K562 (cell line): ENCODE measurements at regions not wholly inside any gene's neighbourhood (a gene's known extent, or its start where the extent isn't known, plus 50 kb on each side); places are given as distances from the start of the nearest gene placed in this dataset.

Source experiments
- ATAC-seq: fragments of 200-7000 bp; cut with Tn5 transposase; 3 replicates; pipeline ENCODE4 v1.9.1; 2020; ENCODE audit warnings: moderate library complexity
- BruUV-seq: library from RNA; stranded (reverse); fragments of 400-500 nt; replicated peaks from 2 replicates; lab custom pipeline; 2021; lab: Mats Ljungman, UMichigan
- CTCF ChIA-PET: fragments of 300-600 bp; formaldehyde crosslinking; extraction: SDS; loops from one replicate; lab custom pipeline; 2021; ENCODE audit warnings: low intra/inter-chr PET ratio; lab: Yijun Ruan, JAX
- POLR2A ChIA-PET: fragments of 300-600, 350-650 bp; sonication (Branson Sonifier 250); formaldehyde crosslinking; extraction: SDS; loops from one replicate; lab custom pipeline; 2021; ENCODE audit warnings: antibody characterized with exemption, inconsistent platforms; lab: Yijun Ruan, JAX
- DNase-seq, 4 experiments: peaks; one replicate each; pipeline versions ENCODE4 v3.0.0 to v3.0.0-alpha.2; 2011 to 2018; ENCODE audit warnings: low spot score in 3 of 4, mixed read lengths in 3 of 4; ENCODE audit errors: extremely low read depth in 1 of 4
- FAIRE-seq: peaks from 2 replicates; lab custom pipeline; 2011; peaks lifted over from hg19 to GRCh38; lab: Jason Lieb, UNC
- H2AFZ ChIP-seq: 2 replicates; pipeline ENCODE4 v1.6.0; 2011; ENCODE audit warnings: low read depth, low read length, control low read depth, inconsistent platforms
- H3K27ac ChIP-seq: fragments of 200-600 bp; 3 replicates; pipeline ENCODE4 v1.8.0; 2011; ENCODE audit warnings: low read depth, mild to moderate bottlenecking, control low read depth, inconsistent platforms, low read length, moderate library complexity, mixed read lengths; ENCODE audit errors: extremely low read depth
- H3K27me3 ChIP-seq, 2 experiments: fragments of 300-600 bp in 1 of 2; 2 replicates in 1 of 2; 3 replicates in 1 of 2; pipeline versions ENCODE4 v1.6.0 to v1.8.0; 2011; ENCODE audit warnings: inconsistent platforms in 2 of 2, low read length in 2 of 2, mild to moderate bottlenecking in 1 of 2, mixed read lengths in 1 of 2, moderate library complexity in 1 of 2; ENCODE audit not compliant: control insufficient read depth in 2 of 2, insufficient read depth in 2 of 2
- H3K36me3 ChIP-seq: fragments of 300-600 bp; 3 replicates; pipeline ENCODE4 v1.8.0; 2011; ENCODE audit warnings: mild to moderate bottlenecking, low read length, inconsistent platforms; ENCODE audit not compliant: control insufficient read depth, insufficient read depth
- H3K4me1 ChIP-seq, 2 experiments: fragments of 200-600 bp in 1 of 2; replicated peaks in 1 of 2; 2 replicates in 1 of 2; 3 replicates in 1 of 2; pipeline versions ENCODE4 v1.5.1 to v1.8.0; 2011; ENCODE audit warnings: inconsistent platforms in 2 of 2, low read length in 2 of 2, mild to moderate bottlenecking in 1 of 2, mixed read lengths in 1 of 2, moderate library complexity in 1 of 2; ENCODE audit not compliant: control insufficient read depth in 2 of 2, insufficient read depth in 2 of 2
- H3K4me2 ChIP-seq: 2 replicates; pipeline ENCODE4 v1.6.1; 2011; ENCODE audit warnings: low read length, control low read depth, inconsistent platforms, mixed read lengths; ENCODE audit not compliant: insufficient read depth
- H3K4me3 ChIP-seq: fragments of 200-600 bp; sonication (generic), shearing (Covaris generic); 2 replicates; pipeline ENCODE4 v1.5.1; 2016; ENCODE audit warnings: control low read depth, inconsistent platforms
- H3K79me2 ChIP-seq: fragments of 200-600 bp; 3 replicates; pipeline ENCODE4 v1.8.0; 2011; ENCODE audit warnings: low read length, inconsistent platforms; ENCODE audit not compliant: control insufficient read depth, insufficient read depth
- H3K9ac ChIP-seq, 2 experiments: 2 replicates each; pipeline versions ENCODE4 v1.6.0 to v1.6.1; 2011; ENCODE audit warnings: low read depth in 2 of 2, low read length in 2 of 2, control low read depth in 1 of 2, inconsistent platforms in 1 of 2, mild to moderate bottlenecking in 1 of 2, mixed read lengths in 1 of 2; ENCODE audit not compliant: insufficient read depth in 1 of 2
- H3K9me1 ChIP-seq: one replicate; pipeline ENCODE4 v1.6.0; 2011; ENCODE audit warnings: inconsistent platforms, mild to moderate bottlenecking, low read length, moderate library complexity; ENCODE audit not compliant: control insufficient read depth, insufficient read depth
- H3K9me3 ChIP-seq: replicated peaks from 2 replicates; pipeline ENCODE4 v1.5.1; 2011; ENCODE audit warnings: low read depth, low read length, inconsistent platforms; ENCODE audit not compliant: control insufficient read depth, insufficient read depth
- H4K20me1 ChIP-seq: replicated peaks from 2 replicates; pipeline ENCODE4 v1.6.1; 2011; ENCODE audit warnings: low read length, inconsistent platforms, mixed read lengths; ENCODE audit not compliant: control insufficient read depth, insufficient read depth
- DMBX1 ChIP-seq: fragments of 250-450 bp; sonication (Bioruptor Pico); IDR thresholded peaks from 2 replicates; pipeline ENCODE4 v1.8.0; 2022; ENCODE audit warnings: inconsistent platforms, mild to moderate bottlenecking, moderate library complexity, borderline replicate concordance
- HMG20B ChIP-seq: fragments of 250-450 bp; sonication (Bioruptor Pico); IDR thresholded peaks from 2 replicates; pipeline ENCODE4 v1.5.0; 2021; ENCODE audit warnings: mild to moderate bottlenecking
- PHTF2 ChIP-seq: fragments of 250-450 bp; sonication (Bioruptor Pico); IDR thresholded peaks from 2 replicates; pipeline ENCODE4 v1.5.0; 2021; ENCODE audit warnings: mild to moderate bottlenecking
- POLR2G ChIP-seq: fragments of 200-400 bp; formaldehyde crosslinking; IDR thresholded peaks from 2 replicates; pipeline ENCODE4 v1.6.1; 2017; ENCODE audit warnings: low read depth, mild to moderate bottlenecking, antibody characterized with exemption, low read length, moderate library complexity
- RBM34 ChIP-seq: fragments of 200-400 bp; formaldehyde crosslinking; IDR thresholded peaks from 2 replicates; pipeline ENCODE4 v1.6.1; 2018; ENCODE audit warnings: low read length, borderline replicate concordance; ENCODE audit not compliant: insufficient read depth
- RHOXF2B ChIP-seq: fragments of 250-450 bp; sonication (Bioruptor Pico); conservative IDR thresholded peaks from 2 replicates; pipeline ENCODE4 v1.5.1; 2021
- RUNX1 ChIP-seq: sonication (generic); IDR thresholded peaks from 2 replicates; pipeline ENCODE4 v1.6.1; 2016; ENCODE audit warnings: antibody characterized with exemption, low read depth
- SETDB1 ChIP-seq: IDR thresholded peaks from one replicate; pipeline ENCODE4 v1.6.1; 2012; ENCODE audit warnings: low read length, control low read depth, inconsistent platforms
- SMARCE1 ChIP-seq: fragments of 450-650 bp; IDR thresholded peaks from 2 replicates; pipeline ENCODE4 v1.7.1; 2016; ENCODE audit warnings: mild to moderate bottlenecking
- U2AF1 ChIP-seq: fragments of 200-400 bp; formaldehyde crosslinking; optimal IDR thresholded peaks from 2 replicates; pipeline ENCODE3; 2017; ENCODE audit warnings: mild to moderate bottlenecking, low read depth, low read length, moderate library complexity
- ZNF57 ChIP-seq: fragments of 450-650 bp; formaldehyde crosslinking; IDR thresholded peaks from 2 replicates; pipeline ENCODE4 v1.4.0; 2020; ENCODE audit warnings: mild to moderate bottlenecking, moderate library complexity
- ZNF77 ChIP-seq: fragments of 250-450 bp; sonication (Bioruptor Pico); IDR thresholded peaks from 2 replicates; pipeline ENCODE4 v1.5.0; 2020
- WGBS: fragments of 100-300 bp; shearing (Covaris generic); methylation state at CpG from one replicate; pipeline ENCODE4 v1.1.6; 2016; ENCODE audit warnings: low coverage, mixed read lengths; ENCODE audit not compliant: insufficient coverage; ENCODE audit errors: missing lambda C conversion rate; 5-methylcytosine and 5-hydroxymethylcytosine counted together
- in situ Hi-C: fragments of 300-500 bp; cut with MboI; formaldehyde crosslinking; loops from 4 replicates; pipeline ENCODE4 v1.15.0; 2018; ENCODE audit warnings: inconsistent platforms, mixed read lengths
- intact Hi-C: fragments of 100-400 bp; cut with micrococcal nuclease; formaldehyde crosslinking; loops from 2 replicates; pipeline ENCODE4 v1.14.2; 2022
- TF ChIP-seq, protein P1 (sequence below): fragments of 250-450 bp; sonication (Bioruptor Pico); IDR thresholded peaks from 2 replicates; pipeline ENCODE4 v1.9.0; 2021; ENCODE audit warnings: mild to moderate bottlenecking, inconsistent platforms
- TF ChIP-seq, protein P2 (sequence below), 2 experiments: fragments of 450-650 bp in 1 of 2; sonication (generic) in 1 of 2; formaldehyde crosslinking in 1 of 2; IDR thresholded peaks in 1 of 2; conservative IDR thresholded peaks in 1 of 2; 2 replicates each; pipeline versions ENCODE4 v1.6.1 to v1.8.1; 2016 to 2023; ENCODE audit warnings: mild to moderate bottlenecking in 2 of 2, moderate library complexity in 2 of 2, inconsistent platforms in 1 of 2, missing genetic modification reagents in 1 of 2

DNA sequence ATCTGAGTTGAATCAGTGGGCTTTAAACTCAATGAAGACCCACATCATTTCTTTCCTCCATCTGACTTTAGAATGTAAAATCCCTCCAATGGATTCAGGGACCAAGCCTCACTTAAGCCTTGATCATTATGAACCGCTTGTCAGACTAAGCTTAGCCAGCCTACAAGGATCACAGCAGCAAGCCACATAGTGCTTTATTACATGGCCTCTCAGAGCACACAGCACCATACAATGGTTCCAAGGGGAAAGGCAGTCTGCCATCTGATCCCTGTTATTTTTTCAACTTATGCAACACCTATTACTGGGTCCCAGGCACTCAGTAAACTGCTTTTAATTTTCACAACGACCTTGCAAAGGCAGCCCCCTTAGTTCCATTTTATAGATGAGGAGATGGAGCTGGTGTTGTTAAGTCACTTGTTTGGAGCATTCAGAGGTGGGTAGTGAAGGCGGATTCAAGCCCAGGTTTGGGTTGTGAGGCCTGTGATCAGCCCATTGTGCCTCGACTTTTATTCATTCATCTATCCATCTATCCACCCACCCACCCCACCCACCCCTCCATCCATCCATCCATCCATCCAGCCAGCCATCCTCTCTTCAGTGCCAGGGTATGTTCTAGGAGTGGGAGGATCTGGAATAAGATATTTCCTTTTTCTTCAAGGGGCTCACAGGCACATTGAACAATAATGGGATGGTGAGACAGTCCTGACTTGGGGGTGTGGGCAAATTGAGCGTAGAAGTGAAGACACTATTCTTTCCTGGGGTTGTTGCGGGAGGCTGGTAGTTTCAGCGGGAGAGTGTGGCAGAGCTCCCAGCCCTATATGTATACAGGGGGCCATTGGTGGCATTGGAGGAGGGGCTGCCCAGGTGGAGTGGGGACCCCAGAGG is 141.2 kb downstream of the MYCN start (continued):
- TF ChIP-seq, protein P1, sequence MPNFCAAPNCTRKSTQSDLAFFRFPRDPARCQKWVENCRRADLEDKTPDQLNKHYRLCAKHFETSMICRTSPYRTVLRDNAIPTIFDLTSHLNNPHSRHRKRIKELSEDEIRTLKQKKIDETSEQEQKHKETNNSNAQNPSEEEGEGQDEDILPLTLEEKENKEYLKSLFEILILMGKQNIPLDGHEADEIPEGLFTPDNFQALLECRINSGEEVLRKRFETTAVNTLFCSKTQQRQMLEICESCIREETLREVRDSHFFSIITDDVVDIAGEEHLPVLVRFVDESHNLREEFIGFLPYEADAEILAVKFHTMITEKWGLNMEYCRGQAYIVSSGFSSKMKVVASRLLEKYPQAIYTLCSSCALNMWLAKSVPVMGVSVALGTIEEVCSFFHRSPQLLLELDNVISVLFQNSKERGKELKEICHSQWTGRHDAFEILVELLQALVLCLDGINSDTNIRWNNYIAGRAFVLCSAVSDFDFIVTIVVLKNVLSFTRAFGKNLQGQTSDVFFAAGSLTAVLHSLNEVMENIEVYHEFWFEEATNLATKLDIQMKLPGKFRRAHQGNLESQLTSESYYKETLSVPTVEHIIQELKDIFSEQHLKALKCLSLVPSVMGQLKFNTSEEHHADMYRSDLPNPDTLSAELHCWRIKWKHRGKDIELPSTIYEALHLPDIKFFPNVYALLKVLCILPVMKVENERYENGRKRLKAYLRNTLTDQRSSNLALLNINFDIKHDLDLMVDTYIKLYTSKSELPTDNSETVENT (CRISPR knock-in tag), result no peak

DNA sequence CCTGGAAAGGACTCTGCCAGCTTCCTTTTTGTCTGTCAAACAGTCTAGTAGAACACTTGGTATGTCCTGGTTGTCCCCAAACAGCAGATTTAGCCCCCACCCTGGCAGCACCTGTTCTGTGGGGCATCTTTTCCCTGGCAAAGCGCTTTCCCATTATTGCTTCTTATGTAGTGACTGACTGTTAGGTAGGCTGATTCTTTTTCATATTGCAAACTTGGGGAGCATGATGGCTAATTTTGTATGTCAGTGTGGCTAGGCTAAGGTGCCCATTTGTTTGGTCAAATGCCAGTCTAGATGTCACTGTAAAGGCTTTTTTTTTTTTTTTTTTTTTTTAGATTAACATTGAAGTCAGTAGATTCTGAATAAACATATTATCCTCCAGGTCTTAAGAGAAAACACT is 140.2 kb downstream of the MYCN start:
- Histone ChIP-seq H3K4me2 (no peak overlapping the region), H3K9ac (no peak overlapping the region), H3K27ac (no peak overlapping the region), H3K27me3 (peaks cover 0 to 13% of the 10 kb centered on the region in 2 experiments; a peak in 1 of 5 replicates), H3K36me3 (no peaks in the 10 kb centered on the region), H3K79me2 (no peaks in the 10 kb centered on the region), H4K20me1 (no peaks in the 10 kb centered on the region), H3K9me1 (no peaks in the 10 kb centered on the region), H3K4me3 (no peak overlapping the region), H2AFZ (no peak overlapping the region), H3K9me3 (no peaks in the 10 kb centered on the region), H3K4me1 (no peaks in the 10 kb centered on the region)
- in situ Hi-C loops, result no loop called here
- intact Hi-C loops, result no loop called here
- no TSS peak for BruUV-seq
- POLR2A ChIA-PET, result no interaction called here
- ATAC-seq (no peak), FAIRE-seq (no peak), DNase-seq (no peak)
- WGBS, result 0% methylated on average over 1 of the region's 1 CpG
- CTCF ChIA-PET, result no interaction called here
- TF ChIP-seq DMBX1 (CRISPR knock-in tag) (no peak), ZNF77 (CRISPR knock-in tag) (no peak), POLR2G (no peak), ZNF57 (CRISPR knock-in tag) (no peak), HMG20B (CRISPR knock-in tag) (no peak), SETDB1 (no peak), RBM34 (no peak), RHOXF2B (CRISPR knock-in tag) (no peak), RUNX1 (no peak), SMARCE1 (no peak), PHTF2 (CRISPR knock-in tag) (no peak), U2AF1 (no peak)
- TF ChIP-seq, protein P2, sequence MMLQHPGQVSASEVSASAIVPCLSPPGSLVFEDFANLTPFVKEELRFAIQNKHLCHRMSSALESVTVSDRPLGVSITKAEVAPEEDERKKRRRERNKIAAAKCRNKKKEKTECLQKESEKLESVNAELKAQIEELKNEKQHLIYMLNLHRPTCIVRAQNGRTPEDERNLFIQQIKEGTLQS (IDR thresholded peaks at IDR 0.05), result no peak
- TF ChIP-seq, protein P2 (CRISPR knock-in tag; conservative IDR thresholded peaks at IDR 0.05), result no peak
